Muscle of leg (tissue), 3 donors: ENCODE measurements at regions not wholly inside any gene's neighbourhood (a gene's known extent, or its start where the extent isn't known, plus 50 kb on each side); places are given as distances from the start of the nearest gene placed in this dataset.

Experiments
- DNase-seq: peaks from one replicate; pipeline ENCODE4 v3.0.0; 2013
- H3K27ac ChIP-seq: one replicate; pipeline ENCODE4 v1.5.1; 2013; ENCODE audit warnings: mild to moderate bottlenecking, low read length, control low read depth
- H3K27me3 ChIP-seq: one replicate; pipeline ENCODE4 v1.6.1; 2013; ENCODE audit warnings: low read length; ENCODE audit not compliant: control insufficient read depth, insufficient read depth
- H3K36me3 ChIP-seq: one replicate; pipeline ENCODE4 v1.6.1; 2013; ENCODE audit warnings: low read length; ENCODE audit not compliant: control insufficient read depth, insufficient read depth
- H3K4me1 ChIP-seq: one replicate; pipeline ENCODE4 v1.6.1; 2013; ENCODE audit warnings: low read length; ENCODE audit not compliant: control insufficient read depth, insufficient read depth
- H3K4me3 ChIP-seq: one replicate; pipeline ENCODE4 v1.5.1; 2013; ENCODE audit warnings: low read length, control low read depth
- H3K9me3 ChIP-seq: replicated peaks from 2 replicates; pipeline ENCODE4 v1.6.1; 2013; ENCODE audit warnings: low read depth, low read length; ENCODE audit not compliant: control insufficient read depth
- WGBS: methylation state at CpG from one replicate; pipeline ENCODE4 v1.1.5; 2013; ENCODE audit warnings: missing lambda C conversion rate; ENCODE audit not compliant: insufficient coverage; 5-methylcytosine and 5-hydroxymethylcytosine counted together

GRCh38 chr18:56217406-56217805 lies 421.0 kb downstream of the TXNL1 start:
- H3K4me1 ChIP-seq: no peaks in the 10 kb centered on the region
- no peak for DNase-seq
- no peaks in the 10 kb centered on the region for H3K36me3 ChIP-seq
- H3K4me3 ChIP-seq: no peak overlapping the region
- no peaks in the 10 kb centered on the region for H3K27me3 ChIP-seq
- no CpG with 5 or more reads among the region's 1 CpG for WGBS
- no peak overlapping the region for H3K27ac ChIP-seq
- no peaks in the 10 kb centered on the region for H3K9me3 ChIP-seq

DNA sequence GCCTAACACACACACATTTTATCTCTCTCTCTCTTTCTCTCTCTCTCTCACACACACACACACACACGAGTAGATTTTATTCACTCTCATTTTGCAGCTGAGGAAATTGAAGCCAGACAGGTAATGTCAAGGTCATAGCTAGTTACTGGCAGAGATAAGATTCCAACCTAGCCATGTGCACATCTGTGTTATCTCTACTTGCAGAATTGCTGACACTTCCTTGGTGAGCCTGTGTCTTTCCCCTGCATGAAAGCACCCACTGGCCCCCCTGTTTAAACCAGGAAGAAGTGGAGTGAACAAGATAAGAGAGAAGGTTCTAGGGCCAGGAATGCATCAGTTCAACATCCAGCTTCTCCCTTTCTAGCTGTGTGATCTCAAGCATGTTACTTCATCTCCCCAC lies 423.7 kb downstream of the TXNL1 start:
- DNase-seq: no peak
- Histone ChIP-seq H3K4me3 (no peak overlapping the region), H3K27me3 (no peaks in the 10 kb centered on the region), H3K9me3 (no peaks in the 10 kb centered on the region), H3K4me1 (peaks cover 6% of the 10 kb centered on the region), H3K27ac (no peak overlapping the region), H3K36me3 (no peaks in the 10 kb centered on the region)
- no CpG with 5 or more reads among the region's 1 CpG for WGBS

DNA sequence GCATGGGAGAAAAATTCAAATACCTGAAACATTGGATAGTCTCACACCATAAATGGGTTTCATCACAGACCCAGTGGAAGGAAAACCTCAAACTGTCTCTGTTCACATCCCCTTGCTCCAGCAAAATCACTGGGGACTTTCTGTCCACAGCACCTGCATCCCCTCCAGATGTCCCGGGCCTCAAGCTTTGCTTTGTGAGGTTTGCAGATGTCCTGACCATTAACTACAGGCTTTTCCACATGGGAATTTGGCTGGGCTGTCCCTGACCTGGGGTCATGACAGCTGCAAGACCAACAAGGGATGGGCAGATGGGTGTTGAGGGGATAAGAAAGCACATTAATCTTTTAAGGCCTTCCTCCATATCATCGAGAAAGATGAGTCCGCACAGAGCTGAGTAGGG lies 427.9 kb downstream of the TXNL1 start:
- Histone ChIP-seq H3K27me3 (no peaks in the 10 kb centered on the region), H3K4me3 (no peak overlapping the region), H3K36me3 (no peaks in the 10 kb centered on the region), H3K9me3 (no peaks in the 10 kb centered on the region), H3K4me1 (peaks cover 6% of the 10 kb centered on the region), H3K27ac (peak overlapping the region; percentile 39)
- peak; percentile 77 for DNase-seq
- 35% methylated on average over 2 of the region's 3 CpGs for WGBS

GRCh38 chr18:56207989-56208388 lies 430.4 kb downstream of the TXNL1 start:
- 100% methylated on average over 3 of the region's 6 CpGs for WGBS
- Histone ChIP-seq H3K27ac (no peak overlapping the region), H3K27me3 (no peaks in the 10 kb centered on the region), H3K9me3 (peaks cover 8% of the 10 kb centered on the region), H3K4me3 (no peak overlapping the region), H3K4me1 (peaks cover 6% of the 10 kb centered on the region), H3K36me3 (no peaks in the 10 kb centered on the region)
- no peak for DNase-seq

- Histone ChIP-seq H3K27ac (no peak overlapping the region), H3K36me3 (no peaks in the 10 kb centered on the region), H3K4me3 (no peak overlapping the region), H3K9me3 (peaks cover 8% of the 10 kb centered on the region), H3K4me1 (peaks cover 6% of the 10 kb centered on the region), H3K27me3 (no peaks in the 10 kb centered on the region)
- no peak for DNase-seq
These were observed 434.3 kb downstream of the TXNL1 start for GRCh38 chr18:56204052-56204451.

GRCh38 chr18:56202678-56203077 lies 435.7 kb downstream of the TXNL1 start:
- Histone ChIP-seq H3K4me3 (no peak overlapping the region), H3K27ac (no peak overlapping the region), H3K27me3 (no peaks in the 10 kb centered on the region), H3K4me1 (peaks cover 6% of the 10 kb centered on the region), H3K36me3 (no peaks in the 10 kb centered on the region), H3K9me3 (peaks cover 8% of the 10 kb centered on the region)
- DNase-seq: peak; percentile 64
- WGBS: 63% methylated on average over 2 of the region's 3 CpGs

- peaks cover 6% of the 10 kb centered on the region for H3K4me1 ChIP-seq
- H3K27me3 ChIP-seq: no peaks in the 10 kb centered on the region
- peak overlapping the region; percentile 79 for H3K27ac ChIP-seq
- no peak overlapping the region for H3K4me3 ChIP-seq
- peak; percentile 41 for DNase-seq
- H3K36me3 ChIP-seq: no peaks in the 10 kb centered on the region
- H3K9me3 ChIP-seq: peaks cover 8% of the 10 kb centered on the region
- WGBS: no CpG with 5 or more reads among the region's 1 CpG
These were observed 437.9 kb downstream of the TXNL1 start for GRCh38 chr18:56200381-56200911.

- Histone ChIP-seq H3K4me1 (peaks cover 6% of the 10 kb centered on the region), H3K9me3 (peaks cover 8% of the 10 kb centered on the region), H3K27ac (peak overlapping the region; percentile 79), H3K27me3 (no peaks in the 10 kb centered on the region), H3K4me3 (no peak overlapping the region), H3K36me3 (no peaks in the 10 kb centered on the region)
- peak; percentile 21 for DNase-seq
- WGBS: 40% methylated on average over 1 of the region's 8 CpGs
These were observed 438.6 kb downstream of the TXNL1 start for GRCh38 chr18:56199580-56200330.

- no peak for DNase-seq
- H3K36me3 ChIP-seq: no peaks in the 10 kb centered on the region
- no peak overlapping the region for H3K27ac ChIP-seq
- peaks cover 6% of the 10 kb centered on the region for H3K4me1 ChIP-seq
- no peak overlapping the region for H3K4me3 ChIP-seq
- H3K9me3 ChIP-seq: no peaks in the 10 kb centered on the region
- H3K27me3 ChIP-seq: no peaks in the 10 kb centered on the region
- WGBS: no CpG with 5 or more reads among the region's 6 CpGs
These were observed 441.0 kb downstream of the TXNL1 start for GRCh38 chr18:56197241-56197859.

GRCh38 chr18:56196495-56197225 lies 441.7 kb downstream of the TXNL1 start:
- no peaks in the 10 kb centered on the region for H3K9me3 ChIP-seq
- no CpG with 5 or more reads among the region's 1 CpG for WGBS
- no peaks in the 10 kb centered on the region for H3K36me3 ChIP-seq
- DNase-seq: no peak
- no peak overlapping the region for H3K4me3 ChIP-seq
- no peak overlapping the region for H3K27ac ChIP-seq
- peaks cover 6% of the 10 kb centered on the region for H3K4me1 ChIP-seq
- H3K27me3 ChIP-seq: no peaks in the 10 kb centered on the region
